T-helper 1 cell treated with Interleukin-12 subunit alpha and Interleukin-12 subunit beta and Interleukin-4 antibody, amounts not matched to agents 30 μg/mL and 1 μg/mL, for 36 hours (primary cell): ENCODE measurements at regions not wholly inside any gene's neighbourhood (a gene's known extent, or its start where the extent isn't known, plus 50 kb on each side); places are given as distances from the start of the nearest gene placed in this dataset.
"Not testable (repeated sequence)": the region's sequence is repeated elsewhere in the genome, so short reads cannot be mapped to it uniquely, and the experiment has no call there.

Experiments used
- H3K27ac Mint-ChIP-seq: one replicate; pipeline ENCODE4 v1.8.0; 2021; ENCODE audit warnings: mild to moderate bottlenecking, mixed read lengths
- H3K27me3 Mint-ChIP-seq: one replicate; pipeline ENCODE4 v1.8.0; 2021; ENCODE audit warnings: low read depth, mixed read lengths
- H3K36me3 Mint-ChIP-seq: one replicate; pipeline ENCODE4 v1.8.0; 2021; ENCODE audit warnings: low read depth, mixed read lengths
- H3K4me1 Mint-ChIP-seq: one replicate; pipeline ENCODE4 v1.8.0; 2021; ENCODE audit warnings: low read depth, mixed read lengths
- H3K4me3 Mint-ChIP-seq: one replicate; pipeline ENCODE4 v1.8.0; 2021; ENCODE audit warnings: mild to moderate bottlenecking, moderate library complexity, mixed read lengths
- H3K9me3 Mint-ChIP-seq: one replicate; pipeline ENCODE4 v1.8.0; 2021; ENCODE audit warnings: mixed read lengths

- Mint-ChIP-seq H3K27ac (no peak overlapping the region), H3K27me3 (peaks cover 3% of the 10 kb centered on the region), H3K9me3 (no peaks in the 10 kb centered on the region), H3K4me3 (no peak overlapping the region), H3K36me3 (no peaks in the 10 kb centered on the region), H3K4me1 (peaks cover 2% of the 10 kb centered on the region)
Observed at GRCh38 chr3:139121513-139122220, 77.0 kb upstream of the PRR23C start.

GRCh38 chr3:139122221-139122581 is 77.5 kb upstream of the PRR23C start:
- Mint-ChIP-seq H3K4me3 (no peak overlapping the region), H3K27ac (no peak overlapping the region), H3K9me3 (no peaks in the 10 kb centered on the region), H3K4me1 (peaks cover 2% of the 10 kb centered on the region), H3K27me3 (peaks cover 3% of the 10 kb centered on the region), H3K36me3 (no peaks in the 10 kb centered on the region)

- Mint-ChIP-seq H3K27ac (no peak overlapping the region), H3K4me3 (no peak overlapping the region), H3K36me3 (no peaks in the 10 kb centered on the region)
Observed at GRCh38 chr3:139122612-139123011, 77.9 kb upstream of the PRR23C start.

GRCh38 chr3:139123377-139124095 is 78.8 kb upstream of the PRR23C start:
- H3K27ac Mint-ChIP-seq: no peak overlapping the region
- H3K27me3 Mint-ChIP-seq: peaks cover 3% of the 10 kb centered on the region
- H3K4me1 Mint-ChIP-seq: peaks cover 2% of the 10 kb centered on the region
- no peaks in the 10 kb centered on the region for H3K9me3 Mint-ChIP-seq
- no peak overlapping the region for H3K4me3 Mint-ChIP-seq
- no peaks in the 10 kb centered on the region for H3K36me3 Mint-ChIP-seq

More at GRCh38 chr3:139122612-139123011, 77.9 kb upstream of the PRR23C start:
- Mint-ChIP-seq H3K27me3 (peaks cover 3% of the 10 kb centered on the region), H3K4me1 (peaks cover 2% of the 10 kb centered on the region), H3K9me3 (no peaks in the 10 kb centered on the region)

- H3K36me3 Mint-ChIP-seq: no peaks in the 10 kb centered on the region
- no peak overlapping the region for H3K4me3 Mint-ChIP-seq
- H3K9me3 Mint-ChIP-seq: no peaks in the 10 kb centered on the region
- no peak overlapping the region for H3K27ac Mint-ChIP-seq
- H3K4me1 Mint-ChIP-seq: peaks cover 2% of the 10 kb centered on the region
- H3K27me3 Mint-ChIP-seq: peaks cover 3% of the 10 kb centered on the region
Observed at GRCh38 chr3:139124197-139124596, 79.5 kb upstream of the PRR23C start.

GRCh38 chr3:139127101-139127500 is 82.4 kb upstream of the PRR23C start:
- Mint-ChIP-seq H3K36me3 (no peaks in the 10 kb centered on the region), H3K9me3 (no peaks in the 10 kb centered on the region), H3K27me3 (no peaks in the 10 kb centered on the region), H3K4me1 (no peaks in the 10 kb centered on the region), H3K4me3 (no peak overlapping the region), H3K27ac (no peak overlapping the region)

GRCh38 chr3:139127629-139128028 is 82.9 kb upstream of the PRR23C start:
- H3K36me3 Mint-ChIP-seq, H3K27me3 Mint-ChIP-seq, H3K27ac Mint-ChIP-seq, H3K9me3 Mint-ChIP-seq, H3K4me3 Mint-ChIP-seq, H3K4me1 Mint-ChIP-seq: not testable (repeated sequence)

GRCh38 chr3:139128803-139129202 is 84.1 kb upstream of the PRR23C start:
- no peaks in the 10 kb centered on the region for H3K27me3 Mint-ChIP-seq
- H3K9me3 Mint-ChIP-seq: no peaks in the 10 kb centered on the region
- H3K27ac Mint-ChIP-seq: no peak overlapping the region
- no peak overlapping the region for H3K4me3 Mint-ChIP-seq
- H3K36me3 Mint-ChIP-seq: no peaks in the 10 kb centered on the region
- no peaks in the 10 kb centered on the region for H3K4me1 Mint-ChIP-seq

GRCh38 chr3:139129892-139130291 is 85.2 kb upstream of the PRR23C start:
- Mint-ChIP-seq H3K4me3 (no peak overlapping the region), H3K27ac (no peak overlapping the region), H3K27me3 (no peaks in the 10 kb centered on the region), H3K4me1 (no peaks in the 10 kb centered on the region), H3K36me3 (no peaks in the 10 kb centered on the region), H3K9me3 (no peaks in the 10 kb centered on the region)

GRCh38 chr3:139130390-139131140 is 85.9 kb upstream of the PRR23C start:
- no peak overlapping the region for H3K4me3 Mint-ChIP-seq

GRCh38 chr3:139131951-139132350 is 87.3 kb upstream of the PRR23C start:
- no peaks in the 10 kb centered on the region for H3K36me3 Mint-ChIP-seq
- H3K4me3 Mint-ChIP-seq: no peak overlapping the region
- H3K27ac Mint-ChIP-seq: no peak overlapping the region
- H3K27me3 Mint-ChIP-seq: no peaks in the 10 kb centered on the region
- no peaks in the 10 kb centered on the region for H3K4me1 Mint-ChIP-seq
- no peaks in the 10 kb centered on the region for H3K9me3 Mint-ChIP-seq

More at GRCh38 chr3:139130390-139131140, 85.9 kb upstream of the PRR23C start:
- no peak overlapping the region for H3K27ac Mint-ChIP-seq
- no peaks in the 10 kb centered on the region for H3K36me3 Mint-ChIP-seq
- no peaks in the 10 kb centered on the region for H3K27me3 Mint-ChIP-seq
- no peaks in the 10 kb centered on the region for H3K9me3 Mint-ChIP-seq
- H3K4me1 Mint-ChIP-seq: no peaks in the 10 kb centered on the region

GRCh38 chr3:139132976-139133375 is 88.3 kb upstream of the PRR23C start:
- no peaks in the 10 kb centered on the region for H3K9me3 Mint-ChIP-seq
- H3K27ac Mint-ChIP-seq: no peak overlapping the region
- H3K27me3 Mint-ChIP-seq: no peaks in the 10 kb centered on the region
- no peak overlapping the region for H3K4me3 Mint-ChIP-seq
- no peaks in the 10 kb centered on the region for H3K4me1 Mint-ChIP-seq
- no peaks in the 10 kb centered on the region for H3K36me3 Mint-ChIP-seq

GRCh38 chr3:139134678-139135372 is 90.1 kb upstream of the PRR23C start:
- Mint-ChIP-seq H3K4me3 (no peak overlapping the region), H3K27ac (no peak overlapping the region), H3K27me3 (no peaks in the 10 kb centered on the region), H3K4me1 (no peaks in the 10 kb centered on the region), H3K9me3 (no peaks in the 10 kb centered on the region), H3K36me3 (no peaks in the 10 kb centered on the region)

GRCh38 chr3:139135657-139136056 is 91.0 kb upstream of the PRR23C start:
- H3K9me3 Mint-ChIP-seq: no peaks in the 10 kb centered on the region
- H3K27ac Mint-ChIP-seq: no peak overlapping the region
- no peak overlapping the region for H3K4me3 Mint-ChIP-seq
- no peaks in the 10 kb centered on the region for H3K36me3 Mint-ChIP-seq
- no peaks in the 10 kb centered on the region for H3K4me1 Mint-ChIP-seq
- no peaks in the 10 kb centered on the region for H3K27me3 Mint-ChIP-seq
